ENCODE measurements at regions not wholly inside any gene's neighbourhood (a gene's known extent, or its start where the extent isn't known, plus 50 kb on each side); places are given as distances from the start of the nearest gene placed in this dataset.

GRCh38 chr10:56622335-56622973, 261.4 kb upstream of the ZWINT start:
- no peak for DNase-seq (ENCODE audit: low read depth)

- no peak for DNase-seq (ENCODE audit: low read depth)
Observed at GRCh38 chr10:56606202-56606601, 245.1 kb upstream of the ZWINT start.

GRCh38 chr10:56605051-56605450, 244.0 kb upstream of the ZWINT start:
- no peak for DNase-seq (ENCODE audit: low read depth)

- DNase-seq (ENCODE audit: low read depth): no peak
Observed at GRCh38 chr10:56604624-56605023, 243.6 kb upstream of the ZWINT start.

DNA sequence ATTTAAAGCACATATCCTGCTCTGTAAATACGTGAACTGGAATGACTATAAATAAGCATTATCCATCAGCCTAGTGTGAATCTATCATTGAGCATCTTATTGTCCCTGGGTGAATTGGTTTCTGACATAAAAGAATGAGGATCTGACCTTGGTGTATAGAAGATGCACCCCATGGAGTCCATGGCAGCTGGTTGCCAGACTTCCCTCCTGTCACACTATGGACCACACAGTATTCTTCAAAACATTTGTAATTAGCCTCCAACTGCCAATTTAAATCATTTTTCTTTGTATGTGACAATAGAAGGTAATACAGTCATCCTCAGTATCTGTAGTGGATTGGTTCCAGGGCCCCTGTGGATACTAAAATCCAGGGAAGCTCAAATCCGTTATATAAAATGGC, 238.1 kb upstream of the ZWINT start:
- no peak for DNase-seq (ENCODE audit: low read depth)

GRCh38 chr10:56596257-56596656, 235.2 kb upstream of the ZWINT start:
- DNase-seq (ENCODE audit: low read depth): no peak

DNA sequence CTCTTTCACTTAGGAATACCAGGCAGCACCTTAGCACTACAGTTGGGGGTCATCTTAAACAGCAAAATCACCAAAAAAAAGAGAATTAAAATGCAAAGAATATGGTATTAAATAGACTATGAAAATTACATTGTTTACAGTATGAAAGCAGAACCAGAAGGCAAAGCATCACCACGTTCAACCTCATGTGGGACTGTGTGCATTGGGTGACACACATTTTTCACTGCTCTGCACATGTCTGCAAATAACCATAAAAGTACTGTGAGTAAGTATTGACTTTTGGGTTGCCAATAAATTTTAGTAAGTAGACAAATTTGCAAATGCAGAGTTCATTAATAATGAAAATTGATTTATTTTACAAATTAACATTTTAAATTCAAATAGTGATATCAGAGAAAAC, 232.1 kb upstream of the ZWINT start:
- no peak for DNase-seq (ENCODE audit: low read depth)

- no peak for DNase-seq (ENCODE audit: low read depth)
Observed at GRCh38 chr10:56586461-56586891, 225.4 kb upstream of the ZWINT start.

DNA sequence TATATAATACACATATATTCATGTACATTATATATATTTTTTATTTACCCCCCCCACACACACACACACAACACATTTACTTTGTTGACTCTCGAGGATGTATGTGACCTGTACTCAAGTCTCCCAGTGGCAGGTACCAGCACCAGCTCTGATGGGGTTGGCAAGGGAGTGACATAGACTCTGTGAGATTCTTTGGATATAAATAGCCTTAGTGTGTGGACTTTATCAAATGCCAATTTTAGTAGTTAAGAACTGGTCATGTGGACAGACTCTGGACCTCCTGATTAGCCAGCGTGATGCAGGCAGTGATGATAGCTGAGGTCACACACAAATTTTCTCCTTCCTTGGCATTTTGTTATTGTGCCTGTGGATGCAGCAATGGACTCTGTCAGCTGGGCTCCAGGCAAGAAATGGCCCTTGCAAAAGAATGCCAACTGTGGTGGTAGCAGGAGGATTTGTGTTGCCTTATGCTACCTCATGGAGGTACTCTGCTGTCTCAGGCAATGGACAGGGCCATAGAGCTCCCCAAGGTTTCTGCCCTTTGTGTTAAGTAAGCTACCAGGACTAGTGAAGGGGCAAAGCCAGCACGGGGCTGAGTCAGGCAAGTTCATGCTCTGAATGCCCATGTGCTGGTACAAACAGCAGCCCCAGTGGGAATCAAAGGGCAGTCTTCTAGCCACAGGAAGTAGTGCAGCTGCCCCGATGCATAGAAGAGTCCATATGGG, 224.6 kb upstream of the ZWINT start:
- DNase-seq (ENCODE audit: low read depth): no peak

DNA sequence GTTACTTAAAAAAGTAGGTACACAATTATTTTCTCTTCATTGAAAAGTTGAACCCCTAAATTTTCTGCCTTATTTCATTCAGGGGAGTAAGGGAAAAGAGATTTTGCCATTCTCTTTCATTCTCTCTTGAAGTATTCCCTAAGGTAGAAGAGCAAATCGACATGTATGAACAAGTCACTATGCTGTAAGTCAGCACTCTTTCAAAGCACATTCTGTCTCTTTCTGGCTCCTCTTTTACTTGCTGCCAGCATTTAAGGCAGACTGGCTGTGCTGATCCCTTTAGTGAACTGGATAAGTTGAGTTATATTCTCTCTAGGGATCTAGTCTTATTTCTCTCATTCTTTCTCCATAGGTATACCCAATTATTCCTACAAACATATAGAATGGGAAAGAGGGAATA, 222.3 kb upstream of the ZWINT start:
- DNase-seq (ENCODE audit: low read depth): no peak

DNA sequence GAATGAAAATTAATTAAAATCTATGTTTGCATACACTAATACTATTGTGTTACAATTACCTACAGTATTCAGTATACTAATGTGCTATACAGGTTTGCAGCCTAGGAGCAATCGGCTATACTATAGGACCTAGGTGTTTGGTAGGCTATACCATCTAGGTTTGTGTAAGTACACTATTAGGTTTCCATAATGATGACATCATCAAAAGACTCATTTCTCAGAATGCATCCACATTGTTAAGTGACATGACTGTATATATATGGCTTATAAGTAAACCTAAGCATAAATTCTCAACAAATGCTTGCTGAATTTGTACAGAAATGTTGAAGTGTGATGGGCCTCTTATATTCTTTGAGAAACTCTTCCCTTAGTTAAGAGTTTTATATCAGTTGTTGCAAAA, 206.5 kb upstream of the ZWINT start:
- no peak for DNase-seq (ENCODE audit: low read depth)

- DNase-seq (ENCODE audit: low read depth): no peak
Observed at GRCh38 chr10:56561336-56561735, 200.3 kb upstream of the ZWINT start.

GRCh38 chr10:56551037-56551436, 190.0 kb upstream of the ZWINT start:
- DNase-seq (ENCODE audit: low read depth): no peak

DNA sequence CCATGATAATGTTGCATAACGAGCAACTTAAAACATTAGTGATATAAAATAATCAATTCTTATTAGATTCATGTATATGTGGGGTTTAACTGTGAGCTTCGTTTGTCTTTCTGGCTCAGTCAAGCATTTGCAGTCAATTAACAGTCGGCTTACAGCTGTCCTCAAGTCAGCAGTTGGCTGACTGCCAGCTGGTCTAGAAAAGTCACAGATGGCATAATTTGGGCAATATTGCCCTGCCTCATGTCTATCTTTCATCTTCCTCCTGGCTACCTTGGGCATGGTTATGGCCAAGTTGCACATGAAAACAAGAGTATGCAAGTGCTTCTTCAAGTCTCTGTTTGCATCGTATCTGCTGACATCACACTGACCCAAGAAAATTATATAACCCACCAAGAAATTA, 186.1 kb upstream of the ZWINT start:
- no peak for DNase-seq (ENCODE audit: low read depth)

DNA sequence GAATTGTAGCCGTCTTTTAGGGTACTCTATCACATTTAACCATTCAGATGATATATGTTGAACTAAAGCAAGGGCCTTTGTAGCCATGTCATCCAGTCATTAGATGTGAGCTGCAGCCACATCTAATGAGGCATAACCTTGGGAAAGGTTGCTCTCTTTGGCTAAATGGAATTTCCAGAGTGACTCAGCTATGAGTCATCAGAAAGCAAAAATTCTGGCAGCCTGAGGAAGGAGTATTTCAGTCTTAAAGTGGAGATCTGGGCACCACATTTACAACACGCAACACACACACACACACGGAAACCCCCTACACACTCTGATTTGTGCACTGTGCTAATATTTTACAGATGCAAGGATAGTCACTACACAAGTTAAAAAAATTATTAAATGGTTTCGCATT, 176.9 kb upstream of the ZWINT start:
- DNase-seq (ENCODE audit: low read depth): no peak

DNA sequence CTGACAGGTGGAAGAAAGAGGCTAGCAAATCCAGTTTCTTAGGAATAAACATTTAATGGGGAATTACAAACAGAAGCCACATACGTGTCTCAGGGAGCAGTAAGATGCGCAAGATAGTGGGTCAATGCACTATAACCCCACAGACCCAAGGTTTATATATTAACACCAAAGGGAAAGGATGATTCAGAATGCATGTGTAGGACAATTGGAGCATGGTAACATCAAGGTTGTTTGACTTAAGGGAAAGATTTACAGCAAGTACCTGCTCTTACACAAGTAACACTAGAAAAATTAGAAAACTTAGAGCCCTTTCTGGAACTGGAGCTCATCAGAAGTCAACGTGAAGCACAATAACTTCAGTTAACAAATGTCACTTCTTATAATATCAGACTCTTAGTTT, 161.1 kb upstream of the ZWINT start:
- no peak for DNase-seq (ENCODE audit: low read depth)

GRCh38 chr10:56508562-56508961, 147.5 kb upstream of the ZWINT start:
- DNase-seq (ENCODE audit: low read depth): no peak

GRCh38 chr10:56507033-56507432, 146.0 kb upstream of the ZWINT start:
- DNase-seq (ENCODE audit: low read depth): no peak

DNA sequence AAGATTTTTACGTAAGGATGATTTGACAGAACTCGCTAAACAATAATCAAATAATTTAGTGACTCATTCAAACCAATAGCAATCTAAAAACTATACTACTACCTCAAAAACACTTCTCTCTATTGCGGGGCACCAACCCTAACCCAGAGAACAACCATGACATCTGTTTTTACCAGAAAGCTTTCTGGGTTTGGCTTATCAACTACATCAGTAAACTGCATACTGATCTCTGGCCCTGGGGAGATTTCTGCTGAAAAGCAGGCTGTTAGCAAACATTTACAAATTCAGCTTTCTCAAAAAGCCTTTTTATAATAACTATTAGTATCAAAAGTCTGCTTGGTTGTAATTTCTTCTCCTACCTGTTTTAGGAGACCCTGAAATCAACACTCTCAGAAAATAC, 144.5 kb upstream of the ZWINT start:
- no peak for DNase-seq (ENCODE audit: low read depth)

GRCh38 chr10:56496186-56496486, 135.1 kb upstream of the ZWINT start:
- DNase-seq (ENCODE audit: low read depth): no peak

DNA sequence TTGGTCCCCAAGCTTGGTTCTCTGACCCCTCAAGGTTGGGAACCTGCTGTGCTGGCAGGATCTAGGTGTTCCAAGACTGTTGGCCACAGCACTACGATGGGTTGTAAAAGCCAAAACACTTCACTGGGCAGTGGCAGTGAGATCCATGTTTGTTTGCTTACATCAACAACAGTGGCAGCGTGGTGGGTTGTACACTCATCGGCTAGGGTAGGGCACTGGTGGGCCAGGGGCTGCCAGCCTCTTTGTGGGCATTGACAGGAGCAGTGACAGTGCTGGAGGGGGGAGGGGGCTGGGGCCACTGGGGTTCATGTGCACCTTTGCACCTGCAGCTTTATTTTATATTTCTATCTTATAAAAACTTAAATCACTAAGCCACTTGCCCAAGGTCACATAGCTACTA, 126.7 kb upstream of the ZWINT start:
- DNase-seq (ENCODE audit: low read depth): no peak

DNA sequence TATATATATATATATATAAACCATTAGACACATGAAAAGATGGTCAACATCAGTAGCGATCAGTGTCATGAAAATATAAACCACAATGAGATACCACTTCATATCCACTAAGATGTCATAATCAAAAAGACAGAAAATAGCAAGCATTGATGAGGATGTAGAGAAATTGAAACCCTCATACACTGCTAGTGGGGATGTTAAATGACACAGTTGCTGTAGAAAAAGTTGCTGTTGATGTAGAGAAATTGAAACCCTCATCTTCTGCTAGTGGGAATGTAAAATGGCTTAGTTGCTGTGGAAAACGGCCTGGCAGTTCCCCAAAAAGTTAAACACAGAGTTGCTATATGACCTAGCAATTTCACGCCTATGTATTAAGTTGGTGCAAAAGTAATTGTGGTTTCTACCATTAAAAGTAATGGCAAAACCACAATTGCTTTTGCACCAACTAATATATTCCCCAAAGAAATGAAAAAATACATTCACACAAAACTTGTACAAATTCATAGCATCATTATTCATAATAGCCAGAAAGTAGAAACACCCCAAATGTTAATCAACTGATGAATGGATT, 120.5 kb upstream of the ZWINT start:
- DNase-seq (ENCODE audit: low read depth): no peak

GRCh38 chr10:56472978-56473377, 111.9 kb upstream of the ZWINT start:
- no peak for DNase-seq (ENCODE audit: low read depth)

GRCh38 chr10:56470701-56471100, 109.6 kb upstream of the ZWINT start:
- no peak for DNase-seq (ENCODE audit: low read depth)

All from stimulated activated CD8-positive, alpha-beta memory T cell treated with anti-CD3 and anti-CD28 coated beads, Interleukin-15, amount 100 ng/mL, for 1 hour (primary cell).